KMS-11 (cell line): ENCODE measurements at regions not wholly inside any gene's neighbourhood (a gene's known extent, or its start where the extent isn't known, plus 50 kb on each side); places are given as distances from the start of the nearest gene placed in this dataset.
A peak's percentile ranks its signal among the peaks of the same experiment; 100 is the strongest.
"Not testable (repeated sequence)": the region's sequence is repeated elsewhere in the genome, so short reads cannot be mapped to it uniquely, and the experiment has no call there.

Experiments
- H2AFZ ChIP-seq: fragments of 200-600 bp; sonication (generic); 2 replicates; pipeline ENCODE4 v1.6.1; 2016; ENCODE audit warnings: antibody characterized with exemption, mixed run types, low read depth
- H3K27ac ChIP-seq: fragments of 200-600 bp; sonication (generic); 2 replicates; pipeline ENCODE4 v1.6.1; 2016; ENCODE audit warnings: mild to moderate bottlenecking, mixed run types
- H3K27me3 ChIP-seq: fragments of 200-600 bp; sonication (generic); 2 replicates; pipeline ENCODE4 v1.6.1; 2017; ENCODE audit warnings: mild to moderate bottlenecking, low read depth, mixed run types, moderate library complexity; ENCODE audit not compliant: insufficient read depth
- H3K36me3 ChIP-seq: fragments of 200-600 bp; sonication (generic); 2 replicates; pipeline ENCODE4 v1.6.1; 2017; ENCODE audit warnings: mild to moderate bottlenecking, mixed run types; ENCODE audit not compliant: insufficient read depth
- H3K4me1 ChIP-seq: fragments of 200-600 bp; sonication (generic); 2 replicates; pipeline ENCODE4 v1.6.1; 2016; ENCODE audit warnings: mild to moderate bottlenecking, low read depth, mixed run types; ENCODE audit not compliant: poor library complexity, severe bottlenecking
- H3K4me2 ChIP-seq: fragments of 200-600 bp; sonication (generic); 2 replicates; pipeline ENCODE4 v1.7.0; 2016; ENCODE audit warnings: mild to moderate bottlenecking, mixed run types
- H3K4me3 ChIP-seq: fragments of 200-600 bp; sonication (generic); IDR thresholded peaks from 2 replicates; pipeline ENCODE4 v1.6.1; 2017; ENCODE audit warnings: low read depth, low read length, mixed read lengths; ENCODE audit not compliant: insufficient read depth
- H3K79me2 ChIP-seq: fragments of 200-600 bp; sonication (generic); 2 replicates; pipeline ENCODE4 v1.6.1; 2016; ENCODE audit warnings: low read depth, mixed run types; ENCODE audit not compliant: insufficient read depth
- H3K9ac ChIP-seq: fragments of 200-600 bp; sonication (generic); 2 replicates; pipeline ENCODE4 v1.6.1; 2016; ENCODE audit warnings: mild to moderate bottlenecking, mixed run types
- H4K20me1 ChIP-seq: fragments of 200-600 bp; sonication (generic); 2 replicates; pipeline ENCODE4 v1.6.1; 2016; ENCODE audit warnings: mild to moderate bottlenecking, mixed run types; ENCODE audit not compliant: insufficient read depth
- CTCF ChIP-seq: fragments of 200-600 bp; sonication (generic); conservative IDR thresholded peaks from 2 replicates; pipeline ENCODE4 v1.6.1; 2017; ENCODE audit warnings: low read depth, mild to moderate bottlenecking, antibody characterized with exemption, low read length, moderate library complexity, mixed read lengths

DNA sequence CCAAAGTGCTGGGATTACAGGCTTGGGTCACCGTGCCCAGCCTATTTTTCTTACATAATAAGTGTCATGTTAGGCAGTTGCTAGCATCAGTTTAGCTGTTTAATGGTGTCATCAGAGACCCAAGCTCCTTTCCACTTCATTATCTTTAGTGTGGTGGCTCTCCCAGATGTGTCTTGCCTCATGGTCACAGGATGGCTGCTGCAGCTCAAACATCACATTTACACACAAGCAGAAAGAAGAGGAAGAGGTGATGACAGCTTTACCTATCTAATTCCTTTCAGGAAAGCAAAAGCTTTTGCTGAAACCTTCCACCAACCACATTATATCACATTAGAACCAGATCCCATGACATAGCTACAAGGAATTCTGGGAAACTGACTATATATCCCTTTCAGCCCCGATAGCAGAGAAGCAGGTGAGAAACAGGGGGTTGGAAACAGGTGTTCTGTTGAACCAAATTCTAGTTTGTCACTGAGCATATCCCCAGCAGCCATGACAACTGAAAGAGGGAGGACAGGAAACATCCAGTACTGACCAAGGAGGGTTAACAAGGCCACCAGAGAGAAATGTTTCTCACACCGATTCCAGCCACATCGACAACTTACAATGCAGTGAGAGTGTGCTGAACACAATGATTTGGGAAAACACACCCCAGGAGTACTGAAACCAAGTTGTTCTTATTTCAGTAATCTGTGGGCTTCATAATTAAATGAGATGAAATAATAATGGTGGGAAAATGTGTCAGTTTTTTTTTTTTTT is 617.0 kb downstream of the UQCRFS1 start:
- H4K20me1 ChIP-seq: no peaks in the 10 kb centered on the region
- no peak for TF ChIP-seq CTCF

GRCh38 chr19:28594737-28595136 is 618.2 kb downstream of the UQCRFS1 start:
- no peak for TF ChIP-seq CTCF
- H2AFZ ChIP-seq: no peak overlapping the region

More for the DNA sequence above, 617.0 kb downstream of the UQCRFS1 start:
- Histone ChIP-seq H3K4me3 (no peak overlapping the region), H3K9ac (no peak overlapping the region), H3K4me1 (peaks cover 20% of the 10 kb centered on the region), H2AFZ (no peak overlapping the region), H3K27me3 (no peaks in the 10 kb centered on the region), H3K79me2 (no peaks in the 10 kb centered on the region), H3K27ac (no peak overlapping the region), H3K36me3 (no peaks in the 10 kb centered on the region), H3K4me2 (no peak overlapping the region)

DNA sequence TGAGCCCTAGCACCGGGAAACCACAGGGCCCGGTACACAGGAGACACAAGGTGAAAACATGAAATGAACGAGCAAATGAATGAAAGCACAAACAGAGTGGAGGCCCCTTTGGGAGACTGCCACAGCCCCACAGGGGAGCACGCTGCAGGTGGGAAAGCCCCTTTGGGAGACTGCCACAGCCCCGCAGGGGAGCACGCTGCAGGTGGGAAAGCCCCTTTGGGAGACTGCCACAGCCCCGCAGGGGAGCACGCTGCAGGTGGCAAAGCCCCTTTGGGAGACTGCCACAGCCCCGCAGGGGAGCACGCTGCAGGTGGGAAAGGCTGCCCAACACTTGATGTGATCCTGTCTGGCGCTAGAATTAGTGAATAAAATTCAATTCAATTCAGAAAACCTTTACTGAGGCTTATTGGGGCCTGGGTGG is 623.0 kb downstream of the UQCRFS1 start:
- H2AFZ ChIP-seq: peak overlapping the region; percentile 70
- H3K27ac ChIP-seq: peak overlapping the region; percentile 91
- not testable (repeated sequence) for H3K36me3 ChIP-seq, H4K20me1 ChIP-seq, H3K4me3 ChIP-seq, H3K79me2 ChIP-seq, H3K27me3 ChIP-seq
- peak overlapping the region; percentile 60 for H3K9ac ChIP-seq
- peaks cover 47% of the 10 kb centered on the region for H3K4me1 ChIP-seq
- H3K4me2 ChIP-seq: peak overlapping the region; percentile 86

More at GRCh38 chr19:28594737-28595136, 618.2 kb downstream of the UQCRFS1 start:
- no peaks in the 10 kb centered on the region for H3K36me3 ChIP-seq
- H4K20me1 ChIP-seq: no peaks in the 10 kb centered on the region
- no peak overlapping the region for H3K9ac ChIP-seq
- H3K79me2 ChIP-seq: no peaks in the 10 kb centered on the region
- peaks cover 31% of the 10 kb centered on the region for H3K4me1 ChIP-seq
- H3K4me2 ChIP-seq: no peak overlapping the region
- no peak overlapping the region for H3K27ac ChIP-seq
- no peak overlapping the region for H3K4me3 ChIP-seq
- no peaks in the 10 kb centered on the region for H3K27me3 ChIP-seq

- peaks cover 36% of the 10 kb centered on the region for H3K4me1 ChIP-seq
- no peaks in the 10 kb centered on the region for H4K20me1 ChIP-seq
- no peak for TF ChIP-seq CTCF
- no peak overlapping the region for H3K27ac ChIP-seq
- H3K4me2 ChIP-seq: no peak overlapping the region
- no peaks in the 10 kb centered on the region for H3K27me3 ChIP-seq
- no peak overlapping the region for H3K9ac ChIP-seq
- H3K36me3 ChIP-seq: no peaks in the 10 kb centered on the region
- H2AFZ ChIP-seq: no peak overlapping the region
- H3K4me3 ChIP-seq: no peak overlapping the region
- H3K79me2 ChIP-seq: no peaks in the 10 kb centered on the region
Observed at GRCh38 chr19:28586474-28586873, 626.5 kb downstream of the UQCRFS1 start.

DNA sequence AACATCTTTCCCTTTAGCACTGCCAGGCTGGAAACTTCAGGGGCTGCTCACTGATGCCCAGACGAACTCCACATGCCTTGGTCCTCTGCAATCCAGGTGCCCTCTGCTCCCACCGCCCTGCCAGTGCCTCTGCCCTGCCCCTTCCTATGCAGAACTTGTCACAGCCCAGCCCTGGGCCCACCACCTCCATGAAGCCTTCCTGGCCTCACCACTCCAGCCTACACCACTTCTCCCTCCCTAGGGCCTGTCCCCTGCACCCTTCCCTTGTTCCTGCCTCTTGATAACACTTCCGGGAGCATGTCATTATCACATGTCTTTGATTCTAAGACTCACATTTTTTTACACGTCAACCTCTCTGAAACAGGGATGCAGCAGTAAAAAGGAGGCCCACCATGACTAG is 627.2 kb downstream of the UQCRFS1 start:
- H3K79me2 ChIP-seq: no peaks in the 10 kb centered on the region
- no peak for TF ChIP-seq CTCF
- H3K9ac ChIP-seq: no peak overlapping the region
- peaks cover 30% of the 10 kb centered on the region for H3K4me1 ChIP-seq
- no peaks in the 10 kb centered on the region for H3K27me3 ChIP-seq
- no peak overlapping the region for H2AFZ ChIP-seq
- H3K36me3 ChIP-seq: no peaks in the 10 kb centered on the region
- no peak overlapping the region for H3K27ac ChIP-seq
- H3K4me2 ChIP-seq: no peak overlapping the region
- no peaks in the 10 kb centered on the region for H4K20me1 ChIP-seq
- no peak overlapping the region for H3K4me3 ChIP-seq
